Calu3 (cell line): ENCODE measurements at regions not wholly inside any gene's neighbourhood (a gene's known extent, or its start where the extent isn't known, plus 50 kb on each side); places are given as distances from the start of the nearest gene placed in this dataset.

Experiments used
- BruUV-seq: library from RNA; stranded (reverse); fragments of 400-500 nt; replicated peaks from 2 replicates; lab custom pipeline; 2021; lab: Mats Ljungman, UMichigan
- CTCF ChIA-PET: fragments of 300-600 bp; sonication (Branson Sonifier 250); formaldehyde crosslinking; loops from one replicate; lab custom pipeline; 2022; ENCODE audit warnings: antibody characterized with exemption; lab: Charles Lee
- DNase-seq: peaks from one replicate; pipeline ENCODE4 v3.0.0; 2022
- H3K27ac Mint-ChIP-seq: one replicate; pipeline ENCODE4 v1.8.0; 2022; ENCODE audit warnings: mixed read lengths; ENCODE audit not compliant: unreplicated experiment
- H3K27me3 Mint-ChIP-seq: one replicate; pipeline ENCODE4 v1.8.0; 2022; ENCODE audit warnings: mixed read lengths; ENCODE audit not compliant: unreplicated experiment
- H3K36me3 Mint-ChIP-seq: one replicate; pipeline ENCODE4 v1.8.0; 2022; ENCODE audit warnings: mild to moderate bottlenecking, moderate library complexity, mixed read lengths; ENCODE audit not compliant: insufficient read depth, unreplicated experiment
- H3K4me1 Mint-ChIP-seq: one replicate; pipeline ENCODE4 v1.8.0; 2022; ENCODE audit warnings: mild to moderate bottlenecking, low read depth, mixed read lengths; ENCODE audit not compliant: unreplicated experiment
- H3K4me3 Mint-ChIP-seq: one replicate; pipeline ENCODE4 v1.8.0; 2022; ENCODE audit warnings: mild to moderate bottlenecking, low read depth, moderate library complexity, mixed read lengths; ENCODE audit not compliant: unreplicated experiment
- H3K9me3 Mint-ChIP-seq: one replicate; pipeline ENCODE4 v1.8.0; 2022; ENCODE audit warnings: low read depth, mixed read lengths; ENCODE audit not compliant: unreplicated experiment
- intact Hi-C: fragments of 100-400 bp; cut with micrococcal nuclease; formaldehyde crosslinking; loops from one replicate; pipeline ENCODE4 v1.10.0; 2022; ENCODE audit not compliant: unreplicated experiment
- TF ChIP-seq, protein P1 (sequence below): fragments of 200-600 bp; IDR thresholded peaks from one replicate; pipeline ENCODE4 v1.8.0; 2022; ENCODE audit warnings: antibody characterized with exemption; ENCODE audit not compliant: unreplicated experiment

- TF ChIP-seq, protein P1, sequence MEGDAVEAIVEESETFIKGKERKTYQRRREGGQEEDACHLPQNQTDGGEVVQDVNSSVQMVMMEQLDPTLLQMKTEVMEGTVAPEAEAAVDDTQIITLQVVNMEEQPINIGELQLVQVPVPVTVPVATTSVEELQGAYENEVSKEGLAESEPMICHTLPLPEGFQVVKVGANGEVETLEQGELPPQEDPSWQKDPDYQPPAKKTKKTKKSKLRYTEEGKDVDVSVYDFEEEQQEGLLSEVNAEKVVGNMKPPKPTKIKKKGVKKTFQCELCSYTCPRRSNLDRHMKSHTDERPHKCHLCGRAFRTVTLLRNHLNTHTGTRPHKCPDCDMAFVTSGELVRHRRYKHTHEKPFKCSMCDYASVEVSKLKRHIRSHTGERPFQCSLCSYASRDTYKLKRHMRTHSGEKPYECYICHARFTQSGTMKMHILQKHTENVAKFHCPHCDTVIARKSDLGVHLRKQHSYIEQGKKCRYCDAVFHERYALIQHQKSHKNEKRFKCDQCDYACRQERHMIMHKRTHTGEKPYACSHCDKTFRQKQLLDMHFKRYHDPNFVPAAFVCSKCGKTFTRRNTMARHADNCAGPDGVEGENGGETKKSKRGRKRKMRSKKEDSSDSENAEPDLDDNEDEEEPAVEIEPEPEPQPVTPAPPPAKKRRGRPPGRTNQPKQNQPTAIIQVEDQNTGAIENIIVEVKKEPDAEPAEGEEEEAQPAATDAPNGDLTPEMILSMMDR: no peak
- Mint-ChIP-seq H3K36me3 (no peaks in the 10 kb centered on the region), H3K4me3 (no peak overlapping the region), H3K27me3 (no peaks in the 10 kb centered on the region), H3K9me3 (no peaks in the 10 kb centered on the region), H3K27ac (no peak overlapping the region), H3K4me1 (peaks cover 12% of the 10 kb centered on the region)
- CTCF ChIA-PET: no interaction called here
- intact Hi-C loops: no loop called here
- no TSS peak for BruUV-seq
- no peak for DNase-seq
These were observed 181.2 kb upstream of the ADRA1B start for GRCh38 chr5:159735036-159735435.

DNA sequence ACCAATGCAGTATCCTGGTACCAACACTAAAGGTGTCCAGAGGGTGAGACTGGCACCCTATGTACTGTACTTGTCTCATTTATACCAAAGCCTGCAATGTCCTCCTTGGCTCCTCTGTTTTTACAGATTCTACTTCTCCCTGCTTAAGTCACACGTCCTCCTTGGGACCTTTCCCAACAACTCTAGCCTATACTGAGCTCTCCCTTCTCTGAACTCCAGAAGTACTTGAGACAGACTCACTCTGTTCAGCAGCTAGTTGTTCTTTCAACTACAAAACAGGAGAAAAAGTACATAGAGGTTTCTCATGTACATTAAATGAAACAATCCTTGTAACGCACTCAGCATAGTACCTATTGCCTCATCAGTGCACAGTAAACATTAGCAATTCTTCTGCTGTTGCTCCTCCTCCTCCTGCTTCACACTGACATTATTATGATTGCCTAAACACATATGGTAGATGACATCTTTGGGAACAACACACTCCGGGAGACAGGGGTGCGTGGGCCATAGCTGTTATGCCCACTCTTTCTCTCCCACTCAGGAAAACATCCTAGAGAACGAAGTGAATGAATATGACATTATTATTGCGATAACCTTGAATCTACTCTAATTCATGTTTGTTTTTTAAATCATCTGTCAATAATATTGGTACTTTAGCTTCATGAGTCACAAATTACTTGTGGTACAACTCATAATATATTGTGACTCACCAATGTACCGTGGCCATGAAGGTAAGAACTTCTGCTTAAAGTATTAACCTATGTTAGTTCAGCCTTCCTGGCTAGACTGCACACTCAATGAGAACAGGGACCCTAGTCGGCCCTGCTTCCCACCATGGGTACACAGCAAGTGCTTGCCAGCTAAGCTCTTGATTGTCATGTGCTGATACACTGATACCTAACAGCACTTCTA lies 180.3 kb upstream of the ADRA1B start:
- no peaks in the 10 kb centered on the region for H3K36me3 Mint-ChIP-seq
- BruUV-seq: no TSS peak
- TF ChIP-seq, protein P1: no peak
- H3K4me3 Mint-ChIP-seq: no peak overlapping the region
- H3K9me3 Mint-ChIP-seq: no peaks in the 10 kb centered on the region
- CTCF ChIA-PET: interaction anchor here (0.9 kb wide), 1 partner anchor 23 kb away, joined by 3 read pairs; no protein-coding TSS in a partner anchor
- intact Hi-C loops: no loop called here
- no peaks in the 10 kb centered on the region for H3K27me3 Mint-ChIP-seq
- H3K27ac Mint-ChIP-seq: no peak overlapping the region
- no peak for DNase-seq
- peaks cover 12% of the 10 kb centered on the region for H3K4me1 Mint-ChIP-seq

- no peaks in the 10 kb centered on the region for H3K27me3 Mint-ChIP-seq
- TF ChIP-seq, protein P1: no peak
- intact Hi-C loops: no loop called here
- no peaks in the 10 kb centered on the region for H3K9me3 Mint-ChIP-seq
- DNase-seq: no peak
- CTCF ChIA-PET: interaction anchor here (0.6 kb wide), 1 partner anchor 241 kb away, joined by 3 read pairs; no protein-coding TSS in a partner anchor
- peaks cover 12% of the 10 kb centered on the region for H3K4me1 Mint-ChIP-seq
- no TSS peak for BruUV-seq
- no peaks in the 10 kb centered on the region for H3K36me3 Mint-ChIP-seq
- no peak overlapping the region for H3K4me3 Mint-ChIP-seq
- no peak overlapping the region for H3K27ac Mint-ChIP-seq
These were observed 179.4 kb upstream of the ADRA1B start for GRCh38 chr5:159736844-159737243.

- CTCF ChIA-PET: interaction anchor here (0.6 kb wide), 1 partner anchor 240 kb away, joined by 3 read pairs; no protein-coding TSS in a partner anchor
- Mint-ChIP-seq H3K27ac (no peak overlapping the region), H3K36me3 (no peaks in the 10 kb centered on the region), H3K4me3 (no peak overlapping the region), H3K27me3 (no peaks in the 10 kb centered on the region), H3K9me3 (no peaks in the 10 kb centered on the region), H3K4me1 (peaks cover 12% of the 10 kb centered on the region)
- DNase-seq: no peak
- no TSS peak for BruUV-seq
- TF ChIP-seq, protein P1: no peak
- intact Hi-C loops: no loop called here
These were observed 179.0 kb upstream of the ADRA1B start for GRCh38 chr5:159737263-159737662.
